Spleen (tissue), 7 donors: ENCODE measurements at regions not wholly inside any gene's neighbourhood (a gene's known extent, or its start where the extent isn't known, plus 50 kb on each side); places are given as distances from the start of the nearest gene placed in this dataset.

Source experiments
- POLR2A ChIP-seq, 3 donors: fragments of 450-650 bp; IDR thresholded peaks; one replicate each; pipeline ENCODE4 v1.5.1; 2017; ENCODE audit warnings: antibody characterized with exemption in 3 of 3, mild to moderate bottlenecking in 1 of 3
- POLR2AphosphoS5 ChIP-seq, 3 donors: sonication (generic); formaldehyde crosslinking; IDR thresholded peaks; one replicate each; pipeline ENCODE4 v1.5.1; 2017; ENCODE audit warnings: antibody characterized with exemption in 3 of 3
- TF ChIP-seq, protein P1 (sequence below), 11 experiments: fragments of 200-600 bp in 7 of 11; fragments of 450-650 bp in 4 of 11; sonication (generic) in 4 of 11; IDR thresholded peaks in 8 of 11; conservative IDR thresholded peaks in 3 of 11; 1 replicate in 7 of 11; 2 replicates in 4 of 11; pipeline versions ENCODE4 v1.4.0 to v1.8.0; 2016 to 2021; ENCODE audit warnings: antibody characterized with exemption in 11 of 11, inconsistent platforms in 4 of 11, mild to moderate bottlenecking in 1 of 11
- donor health status: DM: no; HTN: no; CAD: no; lungs with moderate emphysema.
- donor health status: DM: no; HTN: no; CAD: no.
- donor health status: DM: no; HTN: no; CAD: no.

DNA sequence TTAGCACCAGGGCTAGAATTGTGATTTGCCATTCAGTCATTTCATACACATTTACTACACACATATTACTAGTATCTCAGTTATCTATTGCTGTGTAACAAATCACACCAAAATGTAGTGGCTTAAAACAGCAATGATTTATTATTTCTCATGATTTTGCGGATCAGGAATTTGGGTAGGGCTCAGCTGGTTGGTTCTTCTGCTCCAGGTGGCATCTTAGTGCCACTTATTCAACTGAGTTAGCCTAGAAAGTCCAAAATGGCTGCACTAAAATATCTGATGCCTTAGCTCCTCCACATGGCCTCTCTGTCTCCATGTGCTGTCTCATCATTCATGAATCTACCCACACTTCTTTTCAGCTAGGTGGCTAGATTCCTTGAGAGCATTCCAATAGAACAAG, 107.1 kb downstream of the ZFP36L2 start:
- TF ChIP-seq, protein P1, sequence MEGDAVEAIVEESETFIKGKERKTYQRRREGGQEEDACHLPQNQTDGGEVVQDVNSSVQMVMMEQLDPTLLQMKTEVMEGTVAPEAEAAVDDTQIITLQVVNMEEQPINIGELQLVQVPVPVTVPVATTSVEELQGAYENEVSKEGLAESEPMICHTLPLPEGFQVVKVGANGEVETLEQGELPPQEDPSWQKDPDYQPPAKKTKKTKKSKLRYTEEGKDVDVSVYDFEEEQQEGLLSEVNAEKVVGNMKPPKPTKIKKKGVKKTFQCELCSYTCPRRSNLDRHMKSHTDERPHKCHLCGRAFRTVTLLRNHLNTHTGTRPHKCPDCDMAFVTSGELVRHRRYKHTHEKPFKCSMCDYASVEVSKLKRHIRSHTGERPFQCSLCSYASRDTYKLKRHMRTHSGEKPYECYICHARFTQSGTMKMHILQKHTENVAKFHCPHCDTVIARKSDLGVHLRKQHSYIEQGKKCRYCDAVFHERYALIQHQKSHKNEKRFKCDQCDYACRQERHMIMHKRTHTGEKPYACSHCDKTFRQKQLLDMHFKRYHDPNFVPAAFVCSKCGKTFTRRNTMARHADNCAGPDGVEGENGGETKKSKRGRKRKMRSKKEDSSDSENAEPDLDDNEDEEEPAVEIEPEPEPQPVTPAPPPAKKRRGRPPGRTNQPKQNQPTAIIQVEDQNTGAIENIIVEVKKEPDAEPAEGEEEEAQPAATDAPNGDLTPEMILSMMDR (IDR thresholded peaks at IDR 0.05 in 8 of 11, conservative IDR thresholded peaks at IDR 0.05 in 3 of 11): no peak
- TF ChIP-seq POLR2AphosphoS5 (IDR thresholded peaks at IDR 0.05) (no peak), POLR2A (IDR thresholded peaks at IDR 0.05) (no peak)
